Suprapubic skin (tissue), 4 donors: ENCODE measurements at regions not wholly inside any gene's neighbourhood (a gene's known extent, or its start where the extent isn't known, plus 50 kb on each side); places are given as distances from the start of the nearest gene placed in this dataset.

Source experiments
- CTCF ChIP-seq, 2 donors: fragments of 200-600 bp in 1 of 2; fragments of 450-650 bp in 1 of 2; sonication (generic) in 1 of 2; IDR thresholded peaks; one replicate each; pipeline ENCODE4 v1.5.1; 2016 to 2019; ENCODE audit warnings: antibody characterized with exemption in 2 of 2, mild to moderate bottlenecking in 1 of 2, moderate library complexity in 1 of 2
- EP300 ChIP-seq: sonication (generic); formaldehyde crosslinking; IDR thresholded peaks from one replicate; pipeline ENCODE4 v1.6.1; 2017; ENCODE audit warnings: antibody characterized with exemption
- POLR2A ChIP-seq, 2 donors: fragments of 450-650 bp; IDR thresholded peaks; one replicate each; pipeline ENCODE4 v1.6.1; 2017; ENCODE audit warnings: antibody characterized with exemption in 2 of 2, mild to moderate bottlenecking in 2 of 2, moderate library complexity in 2 of 2
- POLR2AphosphoS5 ChIP-seq, 3 donors: sonication (generic); formaldehyde crosslinking; IDR thresholded peaks; one replicate each; pipeline ENCODE4 v1.6.1; 2017; ENCODE audit warnings: antibody characterized with exemption in 3 of 3

- no peak for TF ChIP-seq CTCF (IDR thresholded peaks at IDR 0.05)
- no peak for TF ChIP-seq POLR2A (IDR thresholded peaks at IDR 0.05)
- TF ChIP-seq EP300, result no peak
- TF ChIP-seq POLR2AphosphoS5 (IDR thresholded peaks at IDR 0.05), result no peak
These were observed 1188.0 kb downstream of the CDH11 start for GRCh38 chr16:63933841-63934240.
